DMS153 (cell line): ENCODE measurements at regions not wholly inside any gene's neighbourhood (a gene's known extent, or its start where the extent isn't known, plus 50 kb on each side); places are given as distances from the start of the nearest gene placed in this dataset.

ENCODE experiments used
- DNase-seq: peaks from one replicate; lab custom pipeline; 2025; lab: John Stamatoyannopoulos, UW

GRCh38 chr22:49567899-49568750, 259.5 kb downstream of the BRD1 start:
- no peak for DNase-seq

- no peak for DNase-seq
These were observed 261.0 kb downstream of the BRD1 start for GRCh38 chr22:49566693-49567092.

- no peak for DNase-seq
These were observed 261.5 kb downstream of the BRD1 start for GRCh38 chr22:49566141-49566541.

- DNase-seq, result no peak
These were observed 262.2 kb downstream of the BRD1 start for GRCh38 chr22:49565516-49565855.

- DNase-seq, result no peak
These were observed 262.8 kb downstream of the BRD1 start for GRCh38 chr22:49564666-49565515.

GRCh38 chr22:49564054-49564453, 263.6 kb downstream of the BRD1 start:
- DNase-seq, result no peak

- no peak for DNase-seq
These were observed 264.9 kb downstream of the BRD1 start for GRCh38 chr22:49562685-49563249.

- no peak for DNase-seq
These were observed 265.7 kb downstream of the BRD1 start for GRCh38 chr22:49561976-49562375.

GRCh38 chr22:49561338-49561737, 266.3 kb downstream of the BRD1 start:
- DNase-seq, result no peak

GRCh38 chr22:49555526-49555925, 272.1 kb downstream of the BRD1 start:
- DNase-seq, result no peak

GRCh38 chr22:49554741-49555140, 272.9 kb downstream of the BRD1 start:
- no peak for DNase-seq

- DNase-seq, result no peak
These were observed 273.4 kb downstream of the BRD1 start for GRCh38 chr22:49554296-49554625.

GRCh38 chr22:49553518-49554295, 274.0 kb downstream of the BRD1 start:
- no peak for DNase-seq

- DNase-seq, result no peak
These were observed 274.6 kb downstream of the BRD1 start for GRCh38 chr22:49553076-49553475.

- no peak for DNase-seq
These were observed 275.6 kb downstream of the BRD1 start for GRCh38 chr22:49551897-49552614.

GRCh38 chr22:49551446-49551845, 276.2 kb downstream of the BRD1 start:
- no peak for DNase-seq

GRCh38 chr22:49550766-49551362, 276.8 kb downstream of the BRD1 start:
- no peak for DNase-seq

- no peak for DNase-seq
These were observed 277.6 kb downstream of the BRD1 start for GRCh38 chr22:49550141-49550430.

- DNase-seq, result no peak
These were observed 278.2 kb downstream of the BRD1 start for GRCh38 chr22:49549256-49550140.
